GM12878 (cell line): ENCODE measurements at regions not wholly inside any gene's neighbourhood (a gene's known extent, or its start where the extent isn't known, plus 50 kb on each side); places are given as distances from the start of the nearest gene placed in this dataset.

Source experiments
- ATAC-seq: fragments of 200-7000 bp; cut with Tn5 transposase; 3 replicates; pipeline ENCODE4 v1.9.1; 2020; ENCODE audit warnings: mild to moderate bottlenecking, moderate library complexity
- BruUV-seq: library from RNA; stranded (reverse); fragments of 400-500 nt; replicated peaks from 2 replicates; lab custom pipeline; 2021; lab: Mats Ljungman, UMichigan
- CTCF ChIA-PET: fragments of 300-600 bp; sonication (Branson Sonifier 250); formaldehyde crosslinking; extraction: SDS; loops from one replicate; lab custom pipeline; 2021; ENCODE audit warnings: inconsistent platforms; lab: Yijun Ruan, JAX
- POLR2A ChIA-PET: fragments of 350-600 bp; formaldehyde crosslinking; extraction: SDS; loops from one replicate; lab custom pipeline; 2021; ENCODE audit warnings: inconsistent platforms; lab: Charles Lee
- RAD21 ChIA-PET: fragments of 300-600 bp; sonication (Branson Sonifier 250); formaldehyde crosslinking; loops from one replicate; lab custom pipeline; 2023; ENCODE audit warnings: antibody characterized with exemption; ENCODE audit not compliant: unreplicated experiment; lab: Charles Lee
- SMC1A ChIA-PET: fragments of 300-600 bp; sonication (Branson Sonifier 250); formaldehyde crosslinking; loops from one replicate; lab custom pipeline; 2023; ENCODE audit not compliant: unreplicated experiment, uncharacterized antibody; lab: Charles Lee
- DNase-seq: peaks from one replicate; pipeline ENCODE4 v3.0.0-alpha.2; 2011; ENCODE audit warnings: low read depth, low spot score
- FAIRE-seq: peaks from 3 replicates; lab custom pipeline; 2011; peaks lifted over from hg19 to GRCh38; lab: Jason Lieb, UNC
- H2AFZ ChIP-seq: 2 replicates; pipeline ENCODE4 v1.6.0; 2011; ENCODE audit warnings: low read depth, low read length, control low read depth; ENCODE audit not compliant: control insufficient read depth
- H3K27ac ChIP-seq: 2 replicates; pipeline ENCODE4 v1.5.1; 2011; ENCODE audit warnings: control low read depth; ENCODE audit not compliant: control insufficient read depth, insufficient read depth
- H3K27me3 ChIP-seq, 2 experiments: replicated peaks in 1 of 2; 2 replicates each; pipeline versions ENCODE4 v1.6.0 to v1.6.1; 2011; ENCODE audit warnings: low read length in 1 of 2; ENCODE audit not compliant: control insufficient read depth in 2 of 2, insufficient read depth in 2 of 2
- H3K36me3 ChIP-seq, 2 experiments: 2 replicates each; pipeline ENCODE4 v1.5.1; 2011; ENCODE audit warnings: low read length in 1 of 2; ENCODE audit not compliant: control insufficient read depth in 2 of 2, insufficient read depth in 2 of 2
- H3K4me1 ChIP-seq: 2 replicates; pipeline ENCODE4 v1.6.1; 2011; ENCODE audit warnings: mild to moderate bottlenecking, low read length, moderate library complexity, mixed read lengths; ENCODE audit not compliant: control insufficient read depth, insufficient read depth
- H3K4me2 ChIP-seq: 2 replicates; pipeline ENCODE4 v1.6.0; 2011; ENCODE audit warnings: control low read depth; ENCODE audit not compliant: control insufficient read depth, insufficient read depth
- H3K4me3 ChIP-seq: fragments of 200-600 bp; sonication (generic); 2 replicates; pipeline ENCODE4 v1.5.1; 2016
- H3K79me2 ChIP-seq: 2 replicates; pipeline ENCODE4 v1.6.0; 2011; ENCODE audit warnings: low read length; ENCODE audit not compliant: control insufficient read depth, insufficient read depth
- H3K9ac ChIP-seq: 2 replicates; pipeline ENCODE4 v1.8.0; 2011; ENCODE audit warnings: low read length, control low read depth, mixed read lengths; ENCODE audit not compliant: control insufficient read depth, insufficient read depth
- H3K9me3 ChIP-seq: replicated peaks from 3 replicates; pipeline ENCODE4 v1.5.1; 2011; ENCODE audit warnings: mild to moderate bottlenecking, low read length; ENCODE audit not compliant: control insufficient read depth, insufficient read depth
- H4K20me1 ChIP-seq: 2 replicates; pipeline ENCODE4 v1.6.0; 2011; ENCODE audit not compliant: control insufficient read depth, insufficient read depth
- CBX5 ChIP-seq: sonication (generic); IDR thresholded peaks from 2 replicates; pipeline ENCODE4 v1.6.1; 2016; ENCODE audit warnings: low read depth, moderate library complexity, mild to moderate bottlenecking, inconsistent platforms
- CEBPB ChIP-seq, 2 experiments: fragments of 150-350 bp in 1 of 2; IDR thresholded peaks; 2 replicates each; pipeline ENCODE4 v1.6.1; 2012 to 2014; ENCODE audit warnings: low read depth in 2 of 2, low read length in 2 of 2, borderline replicate concordance in 1 of 2, inconsistent platforms in 1 of 2
- FOXK2 ChIP-seq: fragments of 450-650 bp; IDR thresholded peaks from 2 replicates; pipeline ENCODE4 v1.6.1; 2017; ENCODE audit warnings: mild to moderate bottlenecking, moderate library complexity
- HCFC1 ChIP-seq: fragments of 150-350 bp; IDR thresholded peaks from 2 replicates; pipeline ENCODE4 v1.6.1; 2014; ENCODE audit warnings: low read length
- KAT2A ChIP-seq: conservative IDR thresholded peaks from 2 replicates; pipeline ENCODE4 v1.6.1; 2011; ENCODE audit warnings: low read depth, low read length; ENCODE audit not compliant: control insufficient read depth
- MAX ChIP-seq: IDR thresholded peaks from 2 replicates; pipeline ENCODE4 v1.6.1; 2012; ENCODE audit warnings: low read depth, low read length, improper control_type of control experiment
- MXI1 ChIP-seq: fragments of 150-350 bp; IDR thresholded peaks from 2 replicates; pipeline ENCODE4 v1.6.1; 2011; ENCODE audit warnings: low read depth, mild to moderate bottlenecking, inconsistent platforms, low read length, improper control_type of control experiment
- NBN ChIP-seq: fragments of 450-650 bp; IDR thresholded peaks from 2 replicates; pipeline ENCODE4 v1.6.1; 2016
- NR2C1 ChIP-seq: fragments of 450-650 bp; IDR thresholded peaks from 2 replicates; pipeline ENCODE4 v1.6.1; 2017; ENCODE audit warnings: antibody characterized with exemption, mild to moderate bottlenecking, moderate library complexity
- PML ChIP-seq: IDR thresholded peaks from 2 replicates; pipeline ENCODE4 v1.6.1; 2012; ENCODE audit warnings: low read length, inconsistent platforms
- RELA ChIP-seq: fragments of 450-650 bp; IDR thresholded peaks from 2 replicates; pipeline ENCODE4 v1.8.0; 2014; ENCODE audit warnings: borderline replicate concordance; ENCODE audit not compliant: partially characterized antibody
- SIX5 ChIP-seq: IDR thresholded peaks from 2 replicates; pipeline ENCODE4 v1.6.1; 2011; ENCODE audit warnings: mild to moderate bottlenecking, low read depth, low read length, moderate library complexity; ENCODE audit not compliant: severe bottlenecking
- STAT3 ChIP-seq: IDR thresholded peaks from 2 replicates; pipeline ENCODE4 v1.6.1; 2011; ENCODE audit warnings: low read depth, low read length, improper control_type of control experiment
- SUPT20H ChIP-seq: IDR thresholded peaks from 2 replicates; pipeline ENCODE4 v1.6.1; 2011; ENCODE audit warnings: low read depth, mild to moderate bottlenecking, low read length, moderate library complexity, borderline replicate concordance; ENCODE audit not compliant: control insufficient read depth
- ZBTB4 ChIP-seq: fragments of 450-650 bp; formaldehyde crosslinking; IDR thresholded peaks from 2 replicates; pipeline ENCODE4 v1.4.0; 2022; ENCODE audit warnings: mild to moderate bottlenecking, moderate library complexity
- ZNF217 ChIP-seq: fragments of 450-650 bp; IDR thresholded peaks from 2 replicates; pipeline ENCODE4 v1.6.1; 2017; ENCODE audit warnings: antibody characterized with exemption, mild to moderate bottlenecking
- WGBS: methylation state at CpG from one replicate; pipeline ENCODE4 v1.1.6; 2016; ENCODE audit warnings: low lambda C conversion rate; ENCODE audit not compliant: insufficient replicate concordance, insufficient coverage; ENCODE audit errors: missing lambda C conversion rate; 5-methylcytosine and 5-hydroxymethylcytosine counted together
- in situ Hi-C: fragments of 300-500 bp; cut with MboI; formaldehyde crosslinking; loops from 9 replicates; pipeline ENCODE4 v1.14.3; 2018; ENCODE audit warnings: mixed read lengths
- intact Hi-C: fragments of 100-400 bp; cut with micrococcal nuclease; formaldehyde crosslinking; loops from one replicate; pipeline ENCODE4 v1.14.2; 2022; ENCODE audit not compliant: unreplicated experiment
- TF ChIP-seq, protein P1 (sequence below): fragments of 450-650 bp; IDR thresholded peaks from 2 replicates; pipeline ENCODE4 v1.6.1; 2017; ENCODE audit warnings: borderline replicate concordance
- TF ChIP-seq, protein P2 (sequence below): fragments of 450-650 bp; IDR thresholded peaks from 2 replicates; pipeline ENCODE4 v1.6.1; 2017; ENCODE audit warnings: mild to moderate bottlenecking, low read depth, inconsistent platforms; ENCODE audit not compliant: poor library complexity, severe bottlenecking

- TF ChIP-seq, protein P1, sequence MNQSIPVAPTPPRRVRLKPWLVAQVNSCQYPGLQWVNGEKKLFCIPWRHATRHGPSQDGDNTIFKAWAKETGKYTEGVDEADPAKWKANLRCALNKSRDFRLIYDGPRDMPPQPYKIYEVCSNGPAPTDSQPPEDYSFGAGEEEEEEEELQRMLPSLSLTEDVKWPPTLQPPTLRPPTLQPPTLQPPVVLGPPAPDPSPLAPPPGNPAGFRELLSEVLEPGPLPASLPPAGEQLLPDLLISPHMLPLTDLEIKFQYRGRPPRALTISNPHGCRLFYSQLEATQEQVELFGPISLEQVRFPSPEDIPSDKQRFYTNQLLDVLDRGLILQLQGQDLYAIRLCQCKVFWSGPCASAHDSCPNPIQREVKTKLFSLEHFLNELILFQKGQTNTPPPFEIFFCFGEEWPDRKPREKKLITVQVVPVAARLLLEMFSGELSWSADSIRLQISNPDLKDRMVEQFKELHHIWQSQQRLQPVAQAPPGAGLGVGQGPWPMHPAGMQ = no peak
- TF ChIP-seq NBN (no peak), MAX (no peak)
These were observed 74.7 kb upstream of the OLIG2 start (continued) for GRCh38 chr21:32951041-32951440.

DNA sequence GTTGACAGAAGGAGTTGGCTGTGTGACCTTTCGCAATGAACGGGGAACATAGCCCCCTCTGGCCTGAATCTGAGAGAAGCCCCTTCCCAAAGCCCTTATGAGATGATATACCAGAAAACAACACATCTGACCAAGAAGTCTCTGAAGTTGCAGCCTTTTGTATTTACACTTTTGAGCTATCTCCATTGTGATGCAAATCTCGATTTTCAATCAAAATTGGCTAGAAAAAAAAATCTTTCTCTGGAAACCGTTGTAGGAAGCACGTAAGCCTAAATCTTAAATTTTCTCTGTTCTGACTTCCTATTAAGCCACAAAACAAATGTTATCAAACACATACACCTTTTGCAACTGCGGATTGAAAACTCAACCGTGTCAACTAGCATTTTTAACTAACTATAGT is 71.4 kb upstream of the OLIG2 start:
- WGBS = 30% methylated on average over 7 of the region's 7 CpGs
- CTCF ChIA-PET = no interaction called here
- RAD21 ChIA-PET = no interaction called here

More for the DNA sequence above, 71.4 kb upstream of the OLIG2 start:
- Histone ChIP-seq H3K79me2 (no peaks in the 10 kb centered on the region), H3K4me2 (no peak overlapping the region), H3K9me3 (no peaks in the 10 kb centered on the region), H2AFZ (no peak overlapping the region), H3K9ac (no peak overlapping the region), H3K4me1 (no peaks in the 10 kb centered on the region), H3K27ac (no peak overlapping the region), H3K36me3 (no peaks in the 10 kb centered on the region), H3K27me3 (peaks cover 2 to 9% of the 10 kb centered on the region in 2 experiments; a peak in 2 of 4 replicates), H4K20me1 (no peaks in the 10 kb centered on the region)
- BruUV-seq = no TSS peak
- ATAC-seq (no peak), DNase-seq (no peak), FAIRE-seq (no peak)
- SMC1A ChIA-PET = interaction anchor here (1.2 kb wide), 1 partner anchor 14 kb away, joined by 3 read pairs; no protein-coding TSS in a partner anchor
- in situ Hi-C loops = no loop called here
- TF ChIP-seq CBX5 = no peak
- TF ChIP-seq FOXK2 = no peak
- TF ChIP-seq ZBTB4 = no peak
- no peak for TF ChIP-seq ZNF217
- no peak for TF ChIP-seq SUPT20H
- TF ChIP-seq STAT3 = no peak
- no peak for TF ChIP-seq RELA
- TF ChIP-seq, protein P2, sequence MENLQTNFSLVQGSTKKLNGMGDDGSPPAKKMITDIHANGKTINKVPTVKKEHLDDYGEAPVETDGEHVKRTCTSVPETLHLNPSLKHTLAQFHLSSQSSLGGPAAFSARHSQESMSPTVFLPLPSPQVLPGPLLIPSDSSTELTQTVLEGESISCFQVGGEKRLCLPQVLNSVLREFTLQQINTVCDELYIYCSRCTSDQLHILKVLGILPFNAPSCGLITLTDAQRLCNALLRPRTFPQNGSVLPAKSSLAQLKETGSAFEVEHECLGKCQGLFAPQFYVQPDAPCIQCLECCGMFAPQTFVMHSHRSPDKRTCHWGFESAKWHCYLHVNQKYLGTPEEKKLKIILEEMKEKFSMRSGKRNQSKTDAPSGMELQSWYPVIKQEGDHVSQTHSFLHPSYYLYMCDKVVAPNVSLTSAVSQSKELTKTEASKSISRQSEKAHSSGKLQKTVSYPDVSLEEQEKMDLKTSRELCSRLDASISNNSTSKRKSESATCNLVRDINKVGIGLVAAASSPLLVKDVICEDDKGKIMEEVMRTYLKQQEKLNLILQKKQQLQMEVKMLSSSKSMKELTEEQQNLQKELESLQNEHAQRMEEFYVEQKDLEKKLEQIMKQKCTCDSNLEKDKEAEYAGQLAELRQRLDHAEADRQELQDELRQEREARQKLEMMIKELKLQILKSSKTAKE = no peak
- TF ChIP-seq KAT2A = no peak
- no peak for TF ChIP-seq MXI1
- no peak for TF ChIP-seq HCFC1
- TF ChIP-seq NR2C1 = no peak
- no peak for TF ChIP-seq SIX5
- TF ChIP-seq PML = no peak
- no peak for TF ChIP-seq CEBPB (IDR thresholded peaks at IDR 0.05; ENCODE audit: borderline replicate concordance in 1 of 2, low read depth in 2 of 2, low read length in 2 of 2)
- TF ChIP-seq, all 136 proteins: peak for 0
- H3K4me3 ChIP-seq = no peak overlapping the region
- intact Hi-C loops = no loop called here
- POLR2A ChIA-PET = no interaction called here
